GM18870 (cell line): ENCODE measurements at regions not wholly inside any gene's neighbourhood (a gene's known extent, or its start where the extent isn't known, plus 50 kb on each side); places are given as distances from the start of the nearest gene placed in this dataset.
"Not testable (repeated sequence)": the region's sequence is repeated elsewhere in the genome, so short reads cannot be mapped to it uniquely, and the experiment has no call there.

Experiments
- ATAC-seq: cut with Tn5 transposase; IDR thresholded peaks from one replicate; pipeline ENCODE4 v1.9.1; 2021; ENCODE audit warnings: moderate library complexity; ENCODE audit not compliant: unreplicated experiment

- ATAC-seq = no peak
Measured at GRCh38 chr6:159527351-159527750, 165.7 kb downstream of the SOD2 start.

GRCh38 chr6:159525445-159526025, 167.5 kb downstream of the SOD2 start:
- ATAC-seq = no peak

GRCh38 chr6:159522877-159523547, 170.0 kb downstream of the SOD2 start:
- no peak for ATAC-seq

- ATAC-seq = no peak
Measured at GRCh38 chr6:159521962-159522361, 171.1 kb downstream of the SOD2 start.

- ATAC-seq = no peak
Measured at GRCh38 chr6:159520002-159520401, 173.0 kb downstream of the SOD2 start.

GRCh38 chr6:159515811-159516210, 177.2 kb downstream of the SOD2 start:
- ATAC-seq = not testable (repeated sequence)

GRCh38 chr6:159513914-159514313, 179.1 kb downstream of the SOD2 start:
- no peak for ATAC-seq

GRCh38 chr6:159513074-159513720, 179.8 kb downstream of the SOD2 start:
- ATAC-seq = no peak

- ATAC-seq = no peak
Measured at GRCh38 chr6:159512571-159512970, 180.5 kb downstream of the SOD2 start.

- no peak for ATAC-seq
Measured at GRCh38 chr6:159512104-159512503, 180.9 kb downstream of the SOD2 start.

GRCh38 chr6:159510141-159510540, 182.9 kb downstream of the SOD2 start:
- no peak for ATAC-seq

GRCh38 chr6:159508931-159509330, 184.1 kb downstream of the SOD2 start:
- ATAC-seq = no peak

GRCh38 chr6:159506048-159506447, 187.0 kb downstream of the SOD2 start:
- ATAC-seq = no peak

GRCh38 chr6:159505140-159505922, 187.7 kb downstream of the SOD2 start:
- ATAC-seq = no peak

- ATAC-seq = no peak
Measured at GRCh38 chr6:159501558-159501957, 191.5 kb downstream of the SOD2 start.

GRCh38 chr6:159499034-159499433, 194.0 kb downstream of the SOD2 start:
- no peak for ATAC-seq

GRCh38 chr6:159494586-159494972, 198.5 kb downstream of the SOD2 start:
- no peak for ATAC-seq

- ATAC-seq = no peak
Measured at GRCh38 chr6:159493898-159494585, 199.0 kb downstream of the SOD2 start.

- ATAC-seq = no peak
Measured at GRCh38 chr6:159493231-159493897, 199.7 kb downstream of the SOD2 start.

- ATAC-seq = no peak
Measured at GRCh38 chr6:159490298-159490937, 202.6 kb downstream of the SOD2 start.
